ENCODE measurements at regions not wholly inside any gene's neighbourhood (a gene's known extent, or its start where the extent isn't known, plus 50 kb on each side); places are given as distances from the start of the nearest gene placed in this dataset.

DNA sequence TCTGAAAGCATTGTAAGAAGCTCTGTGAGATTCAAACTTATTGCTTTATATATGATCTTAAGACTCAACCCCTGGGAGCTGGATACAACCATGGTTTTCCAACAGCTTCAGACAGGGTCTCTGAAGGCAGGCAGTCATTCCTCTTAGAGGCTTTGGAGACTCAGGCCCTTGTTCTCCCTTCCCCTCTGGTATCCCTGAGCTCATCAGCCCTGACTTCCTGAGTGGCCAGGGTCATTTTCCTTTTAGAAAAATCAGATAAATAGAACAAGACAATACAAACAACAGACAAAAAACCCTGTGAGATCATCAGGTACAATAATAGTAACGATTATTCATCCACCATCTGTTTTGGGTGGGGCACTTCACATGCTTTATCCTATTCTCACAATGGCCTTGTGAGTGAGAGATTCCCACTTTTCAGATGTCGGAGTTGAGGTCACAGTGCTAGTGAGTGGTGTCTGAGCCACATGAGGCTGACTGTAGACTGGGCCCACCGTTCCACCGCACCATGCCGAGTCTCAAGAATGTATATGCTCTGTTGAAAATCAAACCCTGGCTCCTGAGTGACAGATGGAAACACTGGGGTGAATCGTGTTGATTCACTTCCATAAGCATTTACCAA is 144.2 kb downstream of the CXCL12 start:
- DNase-seq: no peak

DNA sequence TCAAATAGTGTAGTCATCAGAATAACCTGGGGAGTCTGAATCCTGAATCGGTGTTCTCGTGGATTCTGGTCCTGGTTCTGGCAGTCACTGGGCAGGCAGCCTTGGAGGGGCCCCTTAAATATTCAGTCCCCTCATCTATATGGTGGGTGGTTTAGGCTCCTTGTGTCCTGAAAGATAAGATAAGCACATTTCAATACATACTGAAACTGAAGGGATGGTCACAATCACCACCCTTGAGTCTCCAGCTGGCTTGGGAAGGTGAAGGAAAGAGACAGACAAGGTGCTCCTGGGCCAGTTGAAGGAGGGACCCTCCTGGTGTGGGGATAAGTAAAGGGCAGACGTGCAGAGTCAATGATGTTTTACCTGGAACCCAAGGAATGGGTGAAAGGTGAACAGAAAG is 146.7 kb downstream of the CXCL12 start:
- DNase-seq: no peak

DNA sequence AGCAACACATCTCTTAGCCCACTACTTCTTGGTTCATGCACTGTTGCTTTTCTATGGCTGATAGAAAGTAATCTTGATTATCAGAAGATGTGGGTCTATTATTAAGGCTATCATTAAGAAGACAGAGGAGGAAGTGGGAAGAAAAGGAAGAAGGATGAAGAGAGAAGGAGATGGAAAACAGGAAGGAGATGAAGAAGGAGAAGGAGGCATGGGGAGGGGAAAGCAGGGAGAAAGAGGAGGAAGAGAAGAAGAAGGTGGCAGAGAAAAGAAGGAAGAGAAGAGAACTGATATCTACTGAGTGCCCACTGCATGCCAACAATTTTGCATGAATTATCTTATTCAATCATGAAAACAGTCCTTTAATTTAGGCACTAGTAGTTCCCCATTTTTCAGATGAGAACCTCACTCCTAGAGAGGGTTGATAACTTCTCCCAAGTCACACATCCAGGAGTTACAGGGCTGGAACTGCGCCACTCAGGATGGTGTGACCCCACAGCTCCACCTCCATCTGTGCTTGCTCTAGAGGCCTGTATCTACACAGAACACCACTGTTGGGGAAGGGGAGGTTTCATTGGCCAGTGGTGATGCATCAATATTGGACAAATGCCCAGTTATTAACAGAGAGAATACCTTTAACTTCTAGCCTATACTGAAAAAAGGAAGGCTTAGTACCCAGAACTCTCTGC is 147.4 kb downstream of the CXCL12 start:
- no peak for DNase-seq

DNA sequence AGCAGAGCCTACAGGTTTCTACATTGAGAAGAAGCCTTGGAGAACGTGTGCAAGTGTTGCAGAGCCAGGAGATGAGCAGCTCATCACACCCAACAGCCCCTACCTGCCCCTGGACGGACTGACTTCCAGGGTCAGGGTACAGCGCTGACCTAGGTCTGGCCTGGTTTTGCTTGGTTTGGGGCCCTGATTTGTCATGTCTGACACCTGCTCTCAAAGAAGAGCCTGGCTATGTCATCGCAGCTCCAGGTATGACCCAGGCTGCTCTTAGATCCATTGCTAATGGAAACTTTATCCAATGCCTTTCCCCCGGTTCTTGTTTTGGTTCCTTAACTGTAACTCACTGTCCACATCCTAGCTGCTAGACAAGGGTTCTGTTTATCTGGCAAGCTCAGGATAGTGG is 149.5 kb downstream of the CXCL12 start:
- no peak for DNase-seq

DNA sequence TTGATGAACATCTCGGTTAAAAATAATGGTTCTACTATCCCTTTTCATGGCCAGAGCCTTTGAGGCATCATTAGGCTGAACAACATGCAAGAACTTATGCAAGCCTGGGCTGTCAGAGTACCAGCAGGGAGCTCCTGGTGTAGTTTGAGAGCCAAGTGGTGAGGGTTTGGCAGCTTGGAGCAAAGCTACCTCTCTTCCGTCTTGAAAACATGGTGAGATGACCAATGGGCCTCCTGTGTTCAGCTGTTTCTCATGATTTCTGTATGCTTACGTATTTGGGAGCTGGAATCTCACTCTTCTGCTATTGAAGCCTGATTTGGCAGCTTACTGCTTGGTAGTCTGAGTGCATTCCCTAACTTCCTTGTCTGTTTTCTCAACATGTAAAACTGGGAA is 150.4 kb downstream of the CXCL12 start:
- no peak for DNase-seq

DNA sequence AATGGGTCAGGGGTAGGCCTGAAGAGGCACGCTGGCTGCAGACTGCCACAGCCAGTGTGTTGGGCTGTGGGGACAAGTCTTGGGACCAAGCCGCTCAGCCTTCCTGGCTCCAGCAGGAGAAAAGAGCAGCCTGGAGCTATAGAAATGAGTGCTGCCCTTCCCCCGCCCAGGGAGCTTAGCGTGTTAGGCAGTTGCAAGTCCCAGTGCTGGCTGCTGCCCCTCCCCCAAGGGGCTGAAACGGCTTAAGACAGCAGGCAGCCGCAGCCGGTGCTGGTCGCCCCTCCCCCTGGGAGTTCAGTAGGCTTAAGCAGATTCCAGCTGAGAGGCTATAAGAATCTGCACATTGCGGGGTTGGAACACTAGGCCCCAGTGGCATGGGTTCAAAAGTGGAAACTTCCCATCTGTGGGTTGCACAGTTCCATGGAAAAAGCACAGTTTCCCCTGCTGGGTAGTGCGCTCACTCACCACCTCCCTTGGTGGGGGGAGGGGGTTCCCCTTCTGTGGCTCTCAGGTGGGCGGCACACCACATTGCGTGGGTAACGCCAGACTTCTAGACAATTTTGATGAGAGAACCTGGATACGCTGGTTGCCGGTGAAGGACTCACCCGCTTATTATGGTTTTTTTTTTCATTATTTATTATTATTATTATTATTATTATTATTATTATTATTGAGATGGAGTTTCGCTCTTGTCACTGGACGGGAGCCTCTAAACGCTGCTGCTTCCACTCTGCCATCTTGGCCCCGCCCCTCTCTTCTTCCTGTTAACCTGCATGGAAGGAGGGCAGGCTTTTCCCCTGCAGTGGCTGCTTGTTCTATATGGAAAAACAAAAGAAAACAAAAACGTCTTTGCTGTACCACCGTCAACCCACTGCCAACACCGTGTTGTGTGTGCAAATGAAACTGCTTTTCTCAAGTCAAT is 151.1 kb downstream of the CXCL12 start:
- no peak for DNase-seq

DNA sequence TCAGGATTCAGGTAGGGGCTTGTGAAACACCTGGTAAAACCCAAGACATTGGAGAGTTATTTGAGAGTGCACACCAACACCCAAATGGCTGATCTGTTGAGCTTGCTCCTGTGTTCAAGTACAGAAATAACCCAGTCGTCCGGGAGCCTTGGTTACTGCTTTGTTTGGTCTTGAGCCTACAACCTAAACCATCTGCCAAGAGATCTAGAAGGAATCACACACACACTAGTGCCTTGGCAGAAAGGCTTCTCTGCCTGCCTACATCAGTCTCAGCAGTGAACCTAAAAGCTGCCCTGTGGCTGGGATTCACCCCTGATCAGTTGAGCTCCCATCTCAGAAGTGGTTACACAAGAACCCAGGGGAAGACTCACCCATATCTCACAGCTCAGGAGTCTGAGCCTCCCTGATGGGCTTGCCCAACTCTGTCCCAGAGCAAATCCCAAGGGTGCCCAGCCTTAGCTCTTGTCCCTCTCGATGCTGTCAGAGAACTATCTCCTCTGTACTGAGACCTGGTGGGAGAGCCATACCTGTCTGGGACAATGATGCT is 167.6 kb downstream of the CXCL12 start:
- DNase-seq: no peak

DNA sequence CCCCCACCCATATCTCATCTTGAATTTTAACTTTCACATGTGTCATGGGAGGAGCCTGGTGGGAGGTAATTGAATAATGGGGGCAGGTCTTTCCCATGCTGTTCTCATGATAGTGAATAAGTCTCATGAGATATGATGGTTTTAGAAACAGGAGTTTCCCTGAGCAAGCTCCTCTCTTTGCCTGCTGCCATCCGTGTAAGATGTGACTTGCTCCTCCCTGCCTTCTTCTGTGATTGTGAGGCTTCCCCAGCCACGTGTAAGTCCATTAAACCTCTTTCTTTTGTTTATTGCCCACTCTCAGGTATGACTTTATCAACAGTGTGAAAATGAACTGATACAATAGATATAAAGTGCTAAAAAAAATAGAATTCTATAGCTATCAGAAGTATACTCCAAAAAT is 168.8 kb downstream of the CXCL12 start:
- DNase-seq: no peak

DNA sequence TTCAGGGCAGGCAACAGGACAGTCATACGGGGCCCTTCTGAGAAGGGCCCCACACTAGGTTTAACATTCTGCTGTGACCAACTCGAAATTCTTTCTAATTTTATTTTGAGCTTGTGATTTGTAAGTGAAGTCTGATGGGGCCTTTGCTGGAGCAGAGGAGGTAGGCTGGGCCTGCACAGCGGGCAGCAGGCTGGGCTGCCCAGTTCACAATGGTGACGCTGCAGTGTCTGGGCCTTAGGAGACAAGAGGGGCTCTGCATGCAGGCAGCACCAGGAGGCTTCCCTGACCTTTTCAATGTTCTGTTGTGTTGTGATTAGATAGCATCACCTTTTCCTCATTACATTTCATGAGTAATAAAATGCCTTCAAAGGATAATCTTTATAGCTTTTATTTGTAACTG is 175.1 kb downstream of the CXCL12 start:
- DNase-seq: no peak

DNA sequence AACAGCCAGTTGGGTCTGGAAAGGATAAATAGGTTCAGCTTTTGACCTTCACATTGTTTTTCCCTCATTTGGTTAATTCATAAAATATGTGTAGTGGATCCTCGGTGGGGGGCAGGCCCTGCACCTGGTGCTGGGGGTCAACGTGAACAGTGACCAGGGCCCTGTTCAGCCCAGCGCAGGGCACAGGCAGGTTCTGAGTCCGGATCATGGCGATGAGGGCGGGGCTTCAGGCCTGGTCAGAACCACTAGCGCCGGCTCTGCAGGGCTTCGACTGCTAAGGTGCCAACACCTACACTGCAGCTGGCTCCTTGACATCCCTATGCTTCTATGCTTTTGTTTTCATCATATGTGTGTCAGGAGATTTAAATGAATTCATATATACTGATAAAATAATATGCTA is 177.7 kb downstream of the CXCL12 start:
- no peak for DNase-seq

DNA sequence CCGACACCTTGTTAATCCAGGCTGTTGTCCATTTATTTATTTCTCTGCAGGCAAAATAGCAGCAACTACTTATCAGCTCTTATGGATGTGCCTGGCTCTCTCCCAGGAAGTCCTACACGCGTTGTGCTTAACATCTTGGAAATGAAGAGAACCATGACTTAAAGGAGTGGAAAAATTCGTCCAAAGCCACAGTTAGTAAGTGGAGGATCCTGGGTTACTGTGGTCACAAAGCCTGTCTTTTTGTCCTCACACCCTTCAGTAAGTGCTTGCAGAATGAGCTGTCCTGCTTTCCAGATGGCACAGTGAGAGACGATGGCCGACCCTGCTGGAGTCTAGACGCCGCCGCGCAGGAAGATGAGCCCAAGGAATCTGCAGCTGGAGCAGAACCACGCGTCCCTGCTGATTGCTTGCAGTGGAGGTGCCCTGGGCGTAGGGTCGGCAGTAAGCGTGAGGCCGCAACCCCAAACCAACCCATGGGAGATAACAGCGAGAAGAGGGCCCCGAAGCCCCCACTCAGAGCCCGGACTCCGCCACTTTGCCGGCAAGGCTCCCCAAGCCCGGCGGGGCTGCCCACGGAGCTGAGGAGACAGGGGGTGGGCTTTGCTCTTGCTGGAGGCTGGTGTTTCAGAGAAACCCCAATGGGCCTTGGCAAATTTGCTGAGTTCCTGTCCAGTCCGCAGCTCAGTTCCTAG is 178.6 kb downstream of the CXCL12 start:
- DNase-seq: no peak

DNA sequence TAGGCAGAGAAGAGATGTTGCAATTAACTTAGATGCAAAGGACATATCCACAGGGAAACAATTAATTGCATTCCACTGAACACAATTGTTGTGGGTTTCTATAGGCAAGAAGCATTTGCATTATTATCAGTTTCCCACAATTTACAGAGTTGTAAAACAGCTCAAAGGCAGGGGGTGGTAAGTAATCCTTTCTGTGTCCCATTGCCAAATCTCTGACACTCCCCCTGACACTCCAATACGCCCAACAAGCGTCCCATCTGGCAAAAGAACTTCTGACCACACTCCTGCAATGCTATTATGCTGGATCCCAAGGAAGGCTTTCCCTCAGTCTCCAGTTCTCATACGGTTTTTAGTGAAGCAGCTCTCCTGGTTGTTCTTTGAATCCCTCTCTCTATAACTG is 179.8 kb downstream of the CXCL12 start:
- no peak for DNase-seq

DNA sequence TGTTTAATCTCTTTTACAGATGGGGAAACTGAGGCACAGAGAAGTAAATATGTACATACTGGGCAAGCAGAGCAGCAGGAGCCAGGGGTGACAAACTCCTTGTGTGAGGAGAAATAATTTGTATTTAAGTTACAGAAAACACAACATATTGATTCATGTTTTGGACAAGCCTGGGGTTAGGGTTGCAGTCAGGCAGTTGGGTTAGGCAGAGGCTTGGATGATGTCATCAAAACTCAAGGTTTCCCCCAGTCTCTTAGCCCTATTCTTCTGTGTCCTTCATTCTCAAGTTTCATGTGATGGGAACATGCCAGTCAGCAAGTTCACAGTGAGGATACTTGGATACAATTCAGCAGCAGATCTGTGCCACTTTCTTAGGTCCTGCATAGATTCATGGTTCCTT is 181.4 kb downstream of the CXCL12 start:
- no peak for DNase-seq

DNA sequence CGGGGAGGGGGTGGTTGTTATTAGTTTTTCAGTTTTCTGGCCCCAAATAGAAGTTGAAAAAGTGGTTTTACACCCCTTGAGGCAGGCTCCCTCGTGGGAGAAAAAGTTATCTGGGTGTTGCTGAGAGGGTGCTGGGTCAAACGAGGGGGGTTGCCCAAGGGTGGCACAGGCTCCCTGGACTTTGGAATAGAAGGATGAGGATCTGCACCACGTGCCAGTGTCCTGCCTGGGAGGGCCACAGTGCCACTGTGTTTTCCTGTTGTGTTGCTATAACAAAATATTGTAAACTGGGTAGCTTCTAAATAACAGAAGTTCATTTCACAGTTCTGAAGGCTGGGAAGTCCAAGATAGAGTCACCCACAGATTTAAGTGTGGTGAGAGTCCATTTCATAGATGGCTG is 181.9 kb downstream of the CXCL12 start:
- DNase-seq: no peak

DNA sequence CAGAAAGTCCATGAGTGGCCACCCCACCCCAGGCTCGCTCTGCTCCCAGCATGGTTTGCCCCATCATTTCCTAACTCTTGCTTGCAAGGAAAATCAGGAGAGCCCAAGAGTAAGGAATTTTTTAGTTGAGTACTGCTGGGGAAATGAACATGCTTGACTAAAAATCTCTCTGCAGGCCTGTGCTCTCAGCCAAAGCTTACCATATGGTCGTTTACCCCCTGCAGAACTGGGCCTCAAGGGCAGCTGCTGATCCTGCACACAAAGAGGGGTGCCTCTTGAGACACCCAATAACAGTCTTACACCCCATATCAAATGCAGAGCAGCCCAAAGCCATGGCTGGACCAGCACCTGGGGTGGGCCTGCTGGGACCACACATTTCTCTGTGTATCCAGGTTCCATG is 183.2 kb downstream of the CXCL12 start:
- no peak for DNase-seq

DNA sequence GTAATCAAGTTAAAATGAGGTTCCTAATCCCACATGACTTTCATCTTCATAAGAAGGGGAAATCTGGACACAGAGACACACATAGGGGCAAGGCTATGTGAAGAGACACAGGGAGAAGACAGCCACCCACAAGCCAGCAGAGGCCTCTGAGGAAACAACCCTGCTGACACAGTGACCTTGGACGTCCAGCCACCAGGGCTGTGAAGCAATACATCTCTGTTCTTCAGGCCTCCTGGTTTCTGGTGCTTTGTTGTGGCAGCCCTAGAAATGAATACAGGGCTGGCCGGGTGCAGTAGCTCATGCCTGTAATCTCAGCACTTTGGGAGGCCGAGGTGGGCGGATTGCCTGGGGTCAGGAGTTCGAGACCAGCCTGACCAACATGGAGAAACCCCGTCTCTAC is 183.9 kb downstream of the CXCL12 start:
- no peak for DNase-seq

DNA sequence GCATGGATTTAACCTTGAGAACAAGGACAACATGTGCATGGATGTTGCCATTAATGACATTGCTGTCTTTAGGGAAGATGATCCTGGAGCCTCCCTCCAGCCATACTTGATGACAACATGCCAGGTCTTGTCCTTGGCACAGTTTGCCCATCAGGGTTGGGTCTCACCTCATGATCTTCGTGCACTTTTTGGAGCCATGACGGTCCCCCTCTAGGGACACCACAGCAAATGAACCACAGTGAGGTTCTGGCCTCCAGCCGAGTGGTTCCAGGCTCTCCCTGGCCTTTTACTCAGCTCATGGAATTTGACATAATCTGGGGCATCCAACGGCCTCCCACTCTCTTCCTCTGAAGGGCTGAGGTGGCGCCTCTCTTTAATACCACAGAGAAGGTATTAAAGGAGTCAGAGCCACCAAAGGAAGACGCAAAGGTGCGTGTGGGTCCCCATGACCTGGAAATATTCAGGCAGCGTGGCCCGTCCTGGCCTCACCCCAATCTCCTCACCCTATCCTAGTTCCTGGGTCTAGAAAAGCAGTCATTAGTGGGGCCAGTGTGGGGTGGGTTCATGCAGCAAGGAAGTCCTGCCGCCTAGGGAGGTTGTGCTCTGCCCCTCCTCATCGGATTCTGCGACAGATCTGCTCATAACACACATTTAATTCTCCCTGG is 184.8 kb downstream of the CXCL12 start:
- DNase-seq: no peak

DNA sequence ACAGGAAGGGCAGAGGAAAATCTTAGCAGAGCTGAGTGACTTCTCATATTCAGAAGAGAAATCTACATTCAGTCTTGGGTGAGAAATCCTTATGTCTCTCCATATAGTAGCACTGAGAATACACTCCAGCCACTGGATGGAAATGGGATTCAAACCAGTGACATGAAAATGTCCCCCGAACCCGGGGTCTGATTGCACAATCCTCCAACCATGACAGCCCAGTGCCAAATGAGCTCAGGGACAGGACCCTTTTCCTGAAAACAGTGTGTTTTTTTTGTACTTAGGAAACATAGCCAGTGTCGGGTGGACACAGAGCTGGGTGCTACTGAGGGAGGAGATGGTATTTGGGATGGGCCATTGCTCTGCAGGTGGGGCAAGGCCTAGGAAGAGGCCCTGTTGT is 185.6 kb downstream of the CXCL12 start:
- no peak for DNase-seq

DNA sequence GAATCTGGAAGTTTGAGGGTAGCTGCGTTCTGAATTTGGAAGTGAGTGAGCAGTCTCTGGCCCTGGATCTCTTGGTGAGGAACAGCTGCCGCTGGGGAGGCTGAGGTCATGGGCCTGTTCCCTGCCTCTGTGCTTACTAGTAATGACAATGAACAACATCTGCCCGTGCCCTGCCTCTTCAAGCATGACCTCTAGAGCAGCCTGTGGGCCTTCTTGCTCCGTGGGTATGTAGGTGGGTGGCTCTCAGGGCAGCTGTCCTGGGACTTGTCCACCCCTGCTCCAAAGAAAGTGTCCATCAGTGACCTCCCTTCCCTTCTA is 186.2 kb downstream of the CXCL12 start:
- DNase-seq: no peak

DNA sequence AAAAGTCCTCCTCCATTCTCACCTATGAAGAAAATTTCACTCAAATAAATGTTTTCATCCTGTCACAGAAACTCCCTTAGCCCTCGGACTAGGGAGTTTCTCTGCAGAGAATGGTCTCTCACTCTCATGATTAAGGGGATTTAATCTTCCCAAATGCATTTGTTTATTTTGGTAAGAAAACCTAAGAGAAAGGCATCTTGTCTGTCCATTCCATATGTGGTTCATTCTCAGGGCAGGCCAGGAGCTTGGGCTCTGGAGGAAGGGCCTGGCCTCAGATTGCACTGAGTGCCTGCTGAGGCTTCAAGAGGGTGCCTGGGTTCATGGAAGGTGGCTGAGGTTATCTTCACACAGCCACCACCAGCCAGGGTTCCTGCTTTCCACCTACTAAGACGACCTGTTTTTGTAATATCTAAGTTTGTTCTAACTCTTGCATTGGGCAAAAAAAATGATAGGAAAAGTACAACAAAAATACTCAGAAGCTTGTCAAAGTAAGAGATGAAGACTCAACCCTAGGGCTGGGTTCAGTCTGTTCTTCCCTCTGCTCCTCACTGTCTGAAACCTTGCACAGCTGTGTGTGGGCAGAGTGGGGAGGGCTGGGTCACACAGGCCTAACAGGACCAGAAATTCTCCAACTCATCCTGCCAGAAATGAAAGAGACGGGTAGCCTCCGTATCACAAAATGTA is 186.7 kb downstream of the CXCL12 start:
- no peak for DNase-seq

DNA sequence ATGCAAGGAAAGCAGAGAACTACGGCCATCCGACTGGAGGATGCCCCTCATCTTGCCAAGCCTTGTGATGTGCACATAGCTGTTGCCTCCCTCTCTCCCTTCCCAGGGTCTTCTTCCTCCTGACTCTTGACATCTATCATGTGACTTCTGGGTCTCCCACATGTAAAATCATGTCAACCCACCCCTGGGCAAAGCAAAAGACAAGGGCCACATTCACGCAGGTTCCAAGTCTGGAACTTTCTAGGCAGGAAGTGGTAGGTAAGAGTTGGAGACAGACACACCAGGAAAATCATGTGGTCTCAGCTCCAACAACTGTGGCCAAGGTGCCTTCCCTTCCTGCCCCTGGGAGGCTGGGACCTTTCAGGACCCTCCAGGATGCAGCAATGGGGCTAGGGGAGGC is 187.3 kb downstream of the CXCL12 start:
- DNase-seq: no peak

DNA sequence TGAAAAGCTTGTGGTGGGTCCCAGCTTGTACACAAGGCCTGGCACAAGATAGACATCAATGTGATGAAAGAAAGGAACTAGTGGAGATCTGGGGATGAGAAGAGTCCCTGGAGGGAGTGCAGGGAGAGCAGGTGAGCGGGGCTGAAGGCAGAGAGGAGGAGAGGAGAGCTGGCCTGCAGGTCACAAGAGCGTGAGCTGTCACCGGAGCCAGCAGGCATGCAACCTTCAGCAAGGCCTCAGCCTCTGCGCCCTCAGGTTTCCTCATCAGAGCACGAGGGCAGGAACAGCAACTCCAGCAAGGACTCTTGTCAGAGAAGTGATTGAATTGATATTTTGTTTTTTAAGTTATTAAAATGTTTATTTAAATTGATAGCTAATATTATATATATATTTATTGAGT is 188.6 kb downstream of the CXCL12 start:
- DNase-seq: no peak
